GM23338 (cell line): ENCODE measurements at regions not wholly inside any gene's neighbourhood (a gene's known extent, or its start where the extent isn't known, plus 50 kb on each side); places are given as distances from the start of the nearest gene placed in this dataset.

Experiments
- ATAC-seq: fragments of 200-7000 bp; cut with Tn5 transposase; 3 replicates; pipeline ENCODE4 v1.9.1; 2020
- DNase-seq: peaks from one replicate; pipeline ENCODE4 v3.0.0-alpha.2; 2015; ENCODE audit warnings: low spot score
- H2AFZ ChIP-seq: fragments of 200-600 bp; sonication (generic); 2 replicates; pipeline ENCODE4 v1.8.0; 2016; ENCODE audit warnings: antibody characterized with exemption, mild to moderate bottlenecking, moderate library complexity
- H3F3A ChIP-seq: fragments of 200-600 bp; sonication (generic); replicated peaks from 2 replicates; pipeline ENCODE4 v1.8.0; 2017; ENCODE audit warnings: antibody characterized with exemption, mixed run types, low read depth
- H3K27ac ChIP-seq: fragments of 200-600 bp; sonication (generic); 2 replicates; pipeline ENCODE4 v1.6.1; 2016; ENCODE audit warnings: low read depth
- H3K27me3 ChIP-seq: fragments of 200-600 bp; sonication (generic); 2 replicates; pipeline ENCODE4 v1.8.0; 2016; ENCODE audit warnings: mild to moderate bottlenecking, mixed run types, moderate library complexity; ENCODE audit not compliant: insufficient read depth
- H3K36me3 ChIP-seq: fragments of 200-600 bp; sonication (generic); 2 replicates; pipeline ENCODE4 v1.8.0; 2016; ENCODE audit warnings: mild to moderate bottlenecking; ENCODE audit not compliant: insufficient read depth
- H3K4me1 ChIP-seq: fragments of 200-600 bp; sonication (generic); 2 replicates; pipeline ENCODE4 v1.8.0; 2016; ENCODE audit warnings: mild to moderate bottlenecking, moderate library complexity; ENCODE audit not compliant: insufficient read depth
- H3K4me2 ChIP-seq: fragments of 200-600 bp; sonication (generic); 2 replicates; pipeline ENCODE4 v1.7.1; 2017; ENCODE audit warnings: mixed run types
- H3K4me3 ChIP-seq: fragments of 200-600 bp; sonication (generic); 2 replicates; pipeline ENCODE4 v1.6.1; 2016; ENCODE audit warnings: mixed run types
- H3K79me2 ChIP-seq: fragments of 200-600 bp; sonication (generic); replicated peaks from 2 replicates; pipeline ENCODE4 v1.8.0; 2017; ENCODE audit warnings: mild to moderate bottlenecking; ENCODE audit not compliant: insufficient read depth
- H3K9me2 ChIP-seq: fragments of 200-600 bp; sonication (generic); 2 replicates; pipeline ENCODE4 v1.8.0; 2017; ENCODE audit not compliant: insufficient read depth
- H4K20me1 ChIP-seq: fragments of 200-600 bp; sonication (generic); replicated peaks from 2 replicates; pipeline ENCODE4 v1.8.0; 2017; ENCODE audit warnings: mild to moderate bottlenecking; ENCODE audit not compliant: insufficient read depth
- H3K27ac Mint-ChIP-seq: 2 replicates; pipeline ENCODE4 v1.8.0; 2020; ENCODE audit warnings: inconsistent platforms, mild to moderate bottlenecking, moderate library complexity, mixed read lengths
- H3K27me3 Mint-ChIP-seq: 3 replicates; pipeline ENCODE4 v1.8.0; 2022; ENCODE audit warnings: low read depth, mild to moderate bottlenecking, moderate library complexity, mixed read lengths, inconsistent platforms; ENCODE audit not compliant: insufficient read depth, poor library complexity
- H3K36me3 Mint-ChIP-seq: 3 replicates; pipeline ENCODE4 v1.8.0; 2021; ENCODE audit warnings: low read depth, mild to moderate bottlenecking, inconsistent platforms, moderate library complexity, mixed read lengths
- H3K4me1 Mint-ChIP-seq: 3 replicates; pipeline ENCODE4 v1.8.0; 2020; ENCODE audit warnings: mild to moderate bottlenecking, inconsistent platforms, mixed read lengths
- H3K4me3 Mint-ChIP-seq: 3 replicates; pipeline ENCODE4 v1.8.0; 2021; ENCODE audit warnings: moderate library complexity, mild to moderate bottlenecking, inconsistent platforms, mixed read lengths
- H3K9me3 Mint-ChIP-seq: 3 replicates; pipeline ENCODE4 v1.8.0; 2020; ENCODE audit warnings: moderate library complexity, mild to moderate bottlenecking, inconsistent platforms, mixed read lengths
- CTCF ChIP-seq, 2 experiments: fragments of 200-600 bp in 1 of 2; sonication (generic) in 1 of 2; conservative IDR thresholded peaks; 2 replicates each; pipeline versions ENCODE4 v1.5.1 to v1.6.1; 2016 to 2017; ENCODE audit warnings: antibody characterized with exemption in 2 of 2, low read depth in 2 of 2, mild to moderate bottlenecking in 2 of 2, moderate library complexity in 1 of 2
- NANOG ChIP-seq: IDR thresholded peaks from 2 replicates; pipeline ENCODE4 v1.6.1; 2016; ENCODE audit warnings: antibody characterized with exemption, borderline replicate concordance
- POLR2AphosphoS5 ChIP-seq: IDR thresholded peaks from 2 replicates; pipeline ENCODE4 v1.6.1; 2016; ENCODE audit warnings: antibody characterized with exemption, low read depth
- TF ChIP-seq, protein P1 (sequence below): IDR thresholded peaks from 2 replicates; pipeline ENCODE4 v1.6.1; 2016; ENCODE audit warnings: antibody characterized with exemption
- TF ChIP-seq, protein P2 (sequence below): IDR thresholded peaks from one replicate; pipeline ENCODE4 v1.6.1; 2018; ENCODE audit warnings: antibody characterized with exemption; ENCODE audit not compliant: unreplicated experiment

DNA sequence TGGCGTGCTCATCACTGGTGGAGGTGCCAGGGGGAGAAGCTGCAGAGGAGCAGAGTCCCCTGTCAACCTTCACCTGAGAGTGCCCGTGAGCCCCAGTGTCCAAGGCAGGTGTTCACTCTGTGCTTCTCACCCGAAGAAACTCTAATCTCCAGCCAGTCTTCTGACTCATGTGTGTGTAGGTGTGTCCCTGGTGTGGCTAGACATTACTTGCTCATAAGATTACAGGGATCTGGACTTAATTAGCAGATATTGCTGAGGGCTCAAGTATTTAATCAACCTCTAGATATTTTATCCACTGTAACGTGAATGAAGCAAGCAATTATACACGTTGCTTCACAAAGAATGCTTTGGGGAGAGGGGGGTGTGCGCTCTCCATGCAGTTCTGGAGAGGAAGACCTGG, 72.5 kb downstream of the MED10 start (continued):
- TF ChIP-seq CTCF (conservative IDR thresholded peaks at IDR 0.05; ENCODE audit: low read depth in 2 of 2) = no peak

DNA sequence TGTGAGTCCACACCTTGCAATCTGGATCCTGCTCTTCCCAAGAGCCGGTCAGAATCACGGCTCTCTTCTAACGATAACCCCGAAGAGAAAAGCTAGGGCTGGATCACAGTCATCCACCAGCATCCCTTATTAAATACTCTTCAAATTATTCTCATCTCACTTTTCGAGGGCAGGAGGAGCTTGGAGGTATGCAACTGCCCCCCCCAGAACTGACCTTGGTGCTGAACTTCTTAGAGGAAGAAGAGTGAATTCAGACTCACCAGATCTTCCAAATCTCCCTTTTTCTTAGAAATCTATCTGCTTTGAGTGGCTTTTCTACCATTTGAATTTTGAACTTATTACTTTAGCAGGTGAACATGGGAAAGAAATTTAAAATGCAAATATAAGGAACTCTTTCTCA, 75.7 kb downstream of the MED10 start:
- H3F3A ChIP-seq = no peaks in the 10 kb centered on the region
- H3K9me2 ChIP-seq = no peaks in the 10 kb centered on the region
- peaks cover 96% of the 10 kb centered on the region for H3K27me3 ChIP-seq
- Mint-ChIP-seq H3K4me1 (peaks cover 14% of the 10 kb centered on the region), H3K27me3 (peaks cover 70% of the 10 kb centered on the region), H3K36me3 (no peaks in the 10 kb centered on the region), H3K4me3 (no peak overlapping the region), H3K27ac (no peak overlapping the region), H3K9me3 (no peaks in the 10 kb centered on the region)
- peaks cover 10% of the 10 kb centered on the region; the same call in 1 of the 2 replicates for H4K20me1 ChIP-seq
- DNase-seq (peak; percentile 65), ATAC-seq (peak; percentile 59)
- H3K4me3 ChIP-seq = no peak overlapping the region
- H3K27ac ChIP-seq = no peak overlapping the region
- no peaks in the 10 kb centered on the region for H3K79me2 ChIP-seq
- H3K36me3 ChIP-seq = no peaks in the 10 kb centered on the region
- H2AFZ ChIP-seq = no peak overlapping the region
- TF ChIP-seq, protein P1, sequence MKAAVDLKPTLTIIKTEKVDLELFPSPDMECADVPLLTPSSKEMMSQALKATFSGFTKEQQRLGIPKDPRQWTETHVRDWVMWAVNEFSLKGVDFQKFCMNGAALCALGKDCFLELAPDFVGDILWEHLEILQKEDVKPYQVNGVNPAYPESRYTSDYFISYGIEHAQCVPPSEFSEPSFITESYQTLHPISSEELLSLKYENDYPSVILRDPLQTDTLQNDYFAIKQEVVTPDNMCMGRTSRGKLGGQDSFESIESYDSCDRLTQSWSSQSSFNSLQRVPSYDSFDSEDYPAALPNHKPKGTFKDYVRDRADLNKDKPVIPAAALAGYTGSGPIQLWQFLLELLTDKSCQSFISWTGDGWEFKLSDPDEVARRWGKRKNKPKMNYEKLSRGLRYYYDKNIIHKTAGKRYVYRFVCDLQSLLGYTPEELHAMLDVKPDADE = no peak
- TF ChIP-seq, protein P2, sequence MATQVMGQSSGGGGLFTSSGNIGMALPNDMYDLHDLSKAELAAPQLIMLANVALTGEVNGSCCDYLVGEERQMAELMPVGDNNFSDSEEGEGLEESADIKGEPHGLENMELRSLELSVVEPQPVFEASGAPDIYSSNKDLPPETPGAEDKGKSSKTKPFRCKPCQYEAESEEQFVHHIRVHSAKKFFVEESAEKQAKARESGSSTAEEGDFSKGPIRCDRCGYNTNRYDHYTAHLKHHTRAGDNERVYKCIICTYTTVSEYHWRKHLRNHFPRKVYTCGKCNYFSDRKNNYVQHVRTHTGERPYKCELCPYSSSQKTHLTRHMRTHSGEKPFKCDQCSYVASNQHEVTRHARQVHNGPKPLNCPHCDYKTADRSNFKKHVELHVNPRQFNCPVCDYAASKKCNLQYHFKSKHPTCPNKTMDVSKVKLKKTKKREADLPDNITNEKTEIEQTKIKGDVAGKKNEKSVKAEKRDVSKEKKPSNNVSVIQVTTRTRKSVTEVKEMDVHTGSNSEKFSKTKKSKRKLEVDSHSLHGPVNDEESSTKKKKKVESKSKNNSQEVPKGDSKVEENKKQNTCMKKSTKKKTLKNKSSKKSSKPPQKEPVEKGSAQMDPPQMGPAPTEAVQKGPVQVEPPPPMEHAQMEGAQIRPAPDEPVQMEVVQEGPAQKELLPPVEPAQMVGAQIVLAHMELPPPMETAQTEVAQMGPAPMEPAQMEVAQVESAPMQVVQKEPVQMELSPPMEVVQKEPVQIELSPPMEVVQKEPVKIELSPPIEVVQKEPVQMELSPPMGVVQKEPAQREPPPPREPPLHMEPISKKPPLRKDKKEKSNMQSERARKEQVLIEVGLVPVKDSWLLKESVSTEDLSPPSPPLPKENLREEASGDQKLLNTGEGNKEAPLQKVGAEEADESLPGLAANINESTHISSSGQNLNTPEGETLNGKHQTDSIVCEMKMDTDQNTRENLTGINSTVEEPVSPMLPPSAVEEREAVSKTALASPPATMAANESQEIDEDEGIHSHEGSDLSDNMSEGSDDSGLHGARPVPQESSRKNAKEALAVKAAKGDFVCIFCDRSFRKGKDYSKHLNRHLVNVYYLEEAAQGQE = peak; percentile 69
- H3K4me2 ChIP-seq = no peak overlapping the region
- peaks cover 6% of the 10 kb centered on the region; the same call in 1 of the 2 replicates for H3K4me1 ChIP-seq

DNA sequence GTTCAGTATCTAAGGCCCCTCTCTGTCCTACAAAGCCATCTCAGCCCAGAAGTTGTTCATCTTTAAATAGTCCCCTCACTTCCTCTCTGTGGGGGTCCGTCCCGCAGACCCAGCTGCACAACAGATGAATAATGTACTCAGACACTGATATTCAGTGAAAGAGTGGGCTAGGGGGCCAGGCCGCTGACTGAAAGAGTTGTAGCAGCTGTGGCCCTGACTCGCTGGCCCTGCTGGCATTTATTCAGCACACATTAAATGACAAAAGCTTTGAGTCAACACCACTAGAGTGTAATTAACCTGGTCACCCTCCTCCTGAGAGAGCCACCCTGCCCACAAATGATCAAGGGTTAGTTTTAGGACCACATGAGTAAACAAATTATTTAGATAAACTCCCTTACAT, 76.3 kb downstream of the MED10 start:
- Mint-ChIP-seq H3K36me3 (no peaks in the 10 kb centered on the region), H3K27ac (no peak overlapping the region), H3K27me3 (peaks cover 70% of the 10 kb centered on the region), H3K4me1 (peaks cover 14% of the 10 kb centered on the region), H3K4me3 (no peak overlapping the region), H3K9me3 (no peaks in the 10 kb centered on the region)
- Histone ChIP-seq H3F3A (no peaks in the 10 kb centered on the region), H2AFZ (no peak overlapping the region), H4K20me1 (peaks cover 10% of the 10 kb centered on the region; the same call in 1 of the 2 replicates), H3K4me1 (peaks cover 6% of the 10 kb centered on the region; the same call in 1 of the 2 replicates), H3K79me2 (no peaks in the 10 kb centered on the region), H3K27ac (no peak overlapping the region), H3K36me3 (no peaks in the 10 kb centered on the region), H3K27me3 (peaks cover 95% of the 10 kb centered on the region), H3K9me2 (no peaks in the 10 kb centered on the region), H3K4me2 (0 out of 2 replicates have a peak overlapping the region, but pooled peaks have one; percentile 41), H3K4me3 (no peak overlapping the region)
- ATAC-seq (peak; percentile 94), DNase-seq (peak; percentile 55)
- TF ChIP-seq POLR2AphosphoS5 = no peak
- peak; percentile 23; the same call in 1 of the 2 replicates for TF ChIP-seq NANOG
